ENCODE measurements at regions not wholly inside any gene's neighbourhood (a gene's known extent, or its start where the extent isn't known, plus 50 kb on each side); places are given as distances from the start of the nearest gene placed in this dataset.

DNA sequence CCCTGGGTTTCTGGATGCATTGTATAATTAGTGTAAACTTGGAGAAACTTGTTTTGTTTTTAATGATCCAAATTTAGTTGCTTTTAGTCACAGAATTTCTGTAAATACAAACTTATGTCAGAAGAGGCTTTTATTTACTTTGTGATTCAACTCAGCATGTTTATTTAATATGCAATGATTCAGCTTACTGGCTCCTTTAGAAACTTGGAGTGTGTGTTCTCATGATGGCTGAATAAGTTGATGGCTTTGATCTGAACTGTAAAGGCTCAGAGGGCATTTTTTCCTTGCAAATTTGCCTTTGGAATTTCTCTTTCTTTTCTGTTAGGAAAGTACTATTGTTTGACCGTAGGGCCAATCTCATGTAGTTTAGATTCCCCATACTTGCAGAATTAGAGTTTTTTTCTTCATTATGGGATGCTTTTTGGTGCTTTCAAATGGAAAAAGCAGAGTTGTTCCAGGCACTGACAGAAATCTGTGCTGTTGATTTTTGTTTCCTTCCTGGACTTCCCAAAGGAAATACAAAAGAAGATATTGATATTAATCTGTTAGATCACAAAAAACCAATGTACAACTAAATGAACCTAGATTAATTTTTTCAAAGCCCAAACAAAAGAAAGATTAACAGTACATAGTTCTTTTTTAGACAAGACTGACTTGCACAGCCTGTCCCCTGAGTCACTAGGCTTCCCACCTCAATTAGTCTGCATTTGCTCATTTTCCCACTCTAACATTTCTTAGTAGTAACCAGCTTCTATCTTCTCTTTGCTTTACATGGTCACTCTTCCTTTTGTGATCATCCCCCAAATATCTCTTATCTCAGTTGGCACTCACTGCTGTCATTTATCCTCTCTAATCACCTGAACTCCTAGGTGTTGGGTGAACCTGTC lies 96.8 kb upstream of the AGR3 start:
- no peak for DNase-seq

DNA sequence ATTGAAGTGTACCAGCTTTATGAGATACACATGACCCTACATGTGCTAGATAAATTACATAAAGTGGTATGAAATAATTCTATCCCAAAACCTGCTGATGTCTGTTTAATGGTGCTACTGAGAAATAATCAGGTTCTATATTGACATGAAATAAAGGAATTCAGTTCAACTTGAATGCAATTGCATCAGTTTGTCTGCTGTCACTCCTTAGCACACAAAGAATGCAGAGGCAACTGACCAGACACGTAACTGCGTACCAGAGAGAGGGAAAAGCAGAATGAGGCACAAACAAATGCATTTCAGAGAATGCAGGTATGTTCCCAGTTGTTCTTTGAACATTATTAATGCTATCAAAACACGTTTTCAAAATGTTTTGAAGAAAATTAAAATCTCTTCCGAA lies 98.8 kb upstream of the AGR3 start:
- no peak for DNase-seq

DNA sequence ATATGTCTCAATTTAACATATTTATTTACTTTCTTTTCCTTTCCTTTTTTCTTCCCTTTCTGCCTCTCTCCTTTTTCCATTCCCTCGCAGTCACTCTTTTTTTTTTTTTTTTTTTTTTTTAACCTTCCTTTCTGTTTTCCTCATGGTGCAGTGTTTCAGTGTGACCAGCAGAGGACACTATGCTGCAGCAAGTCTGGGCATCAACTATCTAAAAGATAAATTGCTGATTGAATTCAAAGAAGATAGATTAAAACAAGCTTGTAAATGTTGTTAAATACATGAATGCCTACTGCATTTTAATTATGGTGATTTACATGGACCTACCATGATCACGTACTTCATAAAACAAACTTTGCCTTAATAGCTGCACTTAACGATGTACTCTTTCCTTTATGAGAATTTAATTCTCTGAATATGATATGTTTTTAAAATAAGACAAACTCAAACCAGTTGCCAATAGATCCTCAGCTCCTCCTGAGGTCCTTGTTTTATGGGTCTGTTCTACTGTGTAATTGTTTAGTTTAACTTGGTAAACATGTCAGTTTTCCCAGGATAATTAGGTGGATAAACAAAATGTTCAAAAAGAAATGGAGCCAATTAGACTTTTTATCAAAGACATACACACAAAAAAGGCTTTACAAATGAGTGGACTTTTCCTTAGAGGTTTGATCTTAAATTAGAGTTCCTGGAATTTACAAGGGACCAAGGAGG lies 101.0 kb upstream of the AGR3 start:
- peak; percentile 2 for DNase-seq

DNA sequence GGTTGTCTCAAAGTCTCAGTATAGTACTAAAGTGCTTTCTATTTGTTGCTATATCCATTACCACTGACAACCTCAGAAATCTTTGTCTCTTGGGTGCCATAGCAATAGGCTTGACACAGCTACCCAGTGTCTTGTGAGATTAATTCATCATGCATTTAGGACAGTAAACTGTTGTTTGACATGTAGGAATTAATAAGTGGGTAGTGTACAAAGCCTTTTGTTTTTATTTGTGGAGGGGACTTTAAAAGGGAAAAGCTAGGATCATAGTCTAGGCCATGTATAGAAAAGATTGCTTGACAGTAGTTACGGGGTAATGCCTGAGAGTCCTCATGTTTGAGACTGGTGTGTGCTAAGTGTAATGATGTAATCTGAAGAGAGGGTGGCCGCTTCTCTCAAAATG lies 102.6 kb upstream of the AGR3 start:
- no peak for DNase-seq

DNA sequence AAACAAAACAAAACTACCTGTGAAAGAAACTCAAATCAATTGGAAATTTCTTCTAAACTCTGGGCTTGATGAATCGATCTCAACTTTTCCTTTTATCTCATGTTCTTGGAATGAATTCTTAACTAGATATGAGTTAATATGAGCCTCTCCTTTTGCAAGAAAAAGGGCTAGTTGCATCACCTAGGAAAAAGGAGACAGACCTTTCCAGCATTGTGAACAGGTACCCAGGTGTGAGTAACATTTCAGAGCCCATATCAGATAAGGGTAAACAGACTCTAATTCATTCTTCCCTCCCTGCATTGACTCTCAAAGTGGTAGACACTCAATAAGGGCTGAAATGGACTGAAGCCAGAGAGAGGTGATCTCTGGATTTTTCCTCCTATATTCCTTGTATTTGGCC lies 103.8 kb upstream of the AGR3 start:
- DNase-seq, result no peak

DNA sequence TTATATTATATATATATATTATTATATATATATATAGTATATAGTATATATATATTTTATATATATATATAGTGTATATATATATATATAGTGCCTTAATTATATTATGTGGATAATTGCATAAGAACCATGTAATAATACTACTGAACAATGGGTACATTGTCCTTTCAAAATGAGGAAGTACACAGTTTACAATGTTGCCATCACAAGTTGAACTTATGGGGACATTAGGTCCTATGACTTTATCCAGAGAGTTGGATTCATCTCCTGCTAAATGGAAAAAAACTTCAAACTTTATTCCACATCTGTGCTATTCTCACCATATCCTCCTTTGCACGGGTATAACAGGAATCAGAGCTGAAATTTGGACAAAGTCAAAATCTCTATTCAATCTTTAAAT lies 105.0 kb upstream of the AGR3 start:
- DNase-seq, result no peak

DNA sequence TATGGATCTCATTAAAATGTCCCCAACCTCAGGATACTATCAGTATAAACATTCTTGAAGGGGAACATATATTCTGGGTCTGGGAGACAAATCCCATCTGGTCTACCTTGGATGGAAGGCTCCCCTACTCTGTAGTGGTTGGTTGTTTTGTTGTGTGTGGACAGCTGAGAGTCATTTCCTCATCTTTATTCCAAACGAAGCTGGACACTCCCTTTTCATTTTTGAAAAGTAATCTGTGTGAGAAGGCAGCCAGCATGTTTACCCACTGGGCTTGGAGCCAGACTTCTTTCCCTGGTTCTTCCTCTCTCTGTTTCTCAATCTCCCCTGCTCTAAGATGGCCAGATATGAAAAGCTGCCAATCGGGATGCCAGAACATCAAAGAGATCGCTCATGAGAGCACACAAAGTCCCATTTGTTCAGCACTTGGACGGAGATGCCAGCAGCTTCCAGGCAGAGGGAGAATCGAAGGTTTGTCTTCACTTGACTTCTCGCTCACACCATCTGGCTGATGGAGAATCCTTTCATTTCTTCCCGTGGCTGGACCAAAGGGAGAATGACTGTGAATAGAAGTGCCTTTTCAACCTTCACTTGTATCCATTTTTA lies 108.1 kb upstream of the AGR3 start:
- no peak for DNase-seq

DNA sequence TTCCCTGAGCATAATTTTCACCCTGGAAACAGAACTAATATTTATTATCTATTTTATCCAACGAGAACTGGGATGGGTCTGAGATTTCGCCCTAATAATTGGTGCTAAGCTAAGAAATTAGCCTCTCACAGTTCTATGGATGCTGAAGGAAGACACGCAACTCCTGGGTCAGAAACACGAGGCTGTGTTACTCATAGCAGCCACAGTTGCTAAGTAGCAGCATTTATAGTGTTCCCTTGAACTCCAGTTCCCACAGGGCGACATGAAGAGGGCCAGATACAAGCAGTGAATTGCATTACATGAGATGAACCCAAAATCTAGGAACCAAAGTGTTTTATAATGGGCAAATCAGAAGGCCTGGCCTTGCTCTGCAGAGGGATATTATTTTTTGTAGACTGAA lies 109.8 kb upstream of the AGR3 start:
- DNase-seq, result no peak

DNA sequence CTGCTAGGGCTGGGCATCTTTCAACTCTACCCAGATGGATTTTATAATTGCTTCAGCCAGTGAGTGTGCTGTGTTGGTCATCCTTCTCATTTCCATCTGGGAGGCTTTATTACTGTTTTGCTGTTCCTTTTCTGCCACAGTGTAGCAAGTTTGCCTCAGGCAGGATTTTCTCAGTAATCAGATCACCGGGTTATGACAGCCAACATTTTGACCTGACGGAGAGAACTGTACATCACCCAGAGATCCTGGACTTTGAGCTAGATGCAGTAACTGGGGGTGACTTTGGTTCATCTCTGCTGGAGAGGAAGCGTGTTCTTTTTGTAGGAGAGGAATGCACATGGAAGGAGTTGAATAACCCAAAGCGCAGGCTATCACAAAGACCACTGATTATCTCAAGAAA lies 111.8 kb upstream of the AGR3 start:
- no peak for DNase-seq

DNA sequence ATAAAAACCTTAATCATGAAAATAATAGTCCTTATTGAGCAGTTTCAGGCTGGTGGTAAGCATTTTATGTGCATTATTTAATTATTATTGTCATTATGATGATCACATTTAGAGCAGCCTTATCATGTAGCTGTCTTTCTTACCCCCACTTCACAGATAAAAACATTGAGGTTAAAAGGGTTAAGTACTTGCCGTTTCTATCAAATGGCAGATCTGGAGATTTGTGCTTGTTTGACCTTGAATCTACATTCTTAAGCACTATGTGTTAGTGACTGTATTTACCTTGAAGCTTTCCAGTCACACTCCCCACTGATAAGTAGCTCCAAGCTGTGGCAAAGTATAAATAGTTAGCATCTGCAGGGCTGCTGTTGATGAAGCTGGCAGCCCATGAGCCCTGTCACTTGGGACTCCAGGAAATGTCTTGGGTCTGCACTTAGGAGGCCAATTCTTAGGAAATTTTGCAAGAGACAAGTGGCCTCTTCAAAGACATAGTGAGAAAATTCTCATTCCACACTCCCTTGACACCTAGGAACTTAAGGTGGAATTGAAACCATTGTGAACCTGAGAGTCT lies 116.8 kb upstream of the AGR3 start:
- DNase-seq, result no peak

DNA sequence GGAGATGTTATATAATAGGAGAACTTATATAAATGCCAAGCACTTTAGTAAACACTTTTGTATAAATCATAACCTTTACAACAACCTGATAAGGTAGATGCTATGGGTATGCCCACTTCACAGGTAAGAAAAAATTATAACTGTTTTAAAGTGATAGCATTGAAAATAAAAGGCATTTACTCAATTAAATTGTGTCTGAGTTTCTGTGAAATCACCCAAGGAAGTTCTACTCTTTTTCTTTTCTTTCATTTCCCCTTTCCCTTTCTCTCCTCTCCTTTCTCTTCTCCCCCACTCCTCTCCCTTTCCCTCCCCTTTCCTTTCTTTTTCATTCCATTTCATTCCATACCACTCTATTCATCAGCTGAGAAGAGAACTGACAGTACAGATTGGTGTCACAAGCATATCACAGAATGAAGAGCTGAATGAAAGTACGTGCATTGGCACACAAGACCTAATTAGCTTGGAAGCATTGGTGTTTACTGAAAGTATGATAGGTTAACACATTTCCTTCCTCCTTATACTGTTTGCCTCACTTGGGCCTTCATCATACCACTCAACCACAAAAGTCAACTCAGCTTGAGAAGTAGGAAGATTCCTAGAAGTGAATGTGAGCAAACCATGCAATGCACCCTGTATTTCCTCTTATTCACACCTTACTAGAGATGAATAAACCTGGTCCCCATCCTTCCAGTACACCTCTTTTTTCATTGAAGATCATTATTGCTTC lies 117.9 kb upstream of the AGR3 start:
- no peak for DNase-seq

DNA sequence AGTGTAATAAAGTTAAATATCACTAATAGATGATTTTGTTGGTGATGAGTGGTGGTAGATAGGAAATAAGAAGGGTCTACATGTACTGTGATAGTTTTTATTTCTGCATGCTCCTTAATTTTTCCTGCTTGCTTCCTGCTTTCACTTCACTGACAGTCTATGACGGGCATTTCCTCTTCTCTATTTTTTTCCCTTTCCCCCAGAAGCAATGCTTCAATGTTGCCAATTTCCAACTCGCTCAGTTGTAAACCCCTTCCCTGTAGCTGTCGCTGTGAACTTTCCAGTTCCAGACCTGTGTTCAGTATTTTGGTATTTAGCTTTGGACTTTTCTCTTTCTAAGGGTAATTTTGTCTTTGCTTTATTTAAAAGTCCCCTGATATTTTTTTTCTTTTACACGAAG lies 123.5 kb upstream of the AGR3 start:
- no peak for DNase-seq

DNA sequence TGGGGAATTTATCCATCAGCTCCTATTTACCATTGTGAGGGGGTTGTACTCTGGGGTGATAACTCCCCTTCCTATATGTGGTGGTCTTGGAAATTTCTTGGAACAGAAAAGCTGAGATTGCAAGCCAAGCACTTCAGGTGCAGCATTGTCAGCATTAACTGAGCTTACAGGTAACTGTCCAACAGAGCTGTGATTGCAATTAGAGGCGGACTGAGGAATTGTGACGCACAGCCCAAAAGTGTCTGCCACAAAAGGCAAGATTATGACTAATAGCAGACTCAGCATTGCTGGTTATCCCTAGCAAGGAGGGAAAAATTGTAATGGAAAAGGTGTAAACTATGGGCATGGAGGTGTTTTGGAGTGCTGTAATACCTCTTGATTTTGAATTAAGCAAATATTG lies 126.1 kb upstream of the AGR3 start:
- DNase-seq, result no peak

DNA sequence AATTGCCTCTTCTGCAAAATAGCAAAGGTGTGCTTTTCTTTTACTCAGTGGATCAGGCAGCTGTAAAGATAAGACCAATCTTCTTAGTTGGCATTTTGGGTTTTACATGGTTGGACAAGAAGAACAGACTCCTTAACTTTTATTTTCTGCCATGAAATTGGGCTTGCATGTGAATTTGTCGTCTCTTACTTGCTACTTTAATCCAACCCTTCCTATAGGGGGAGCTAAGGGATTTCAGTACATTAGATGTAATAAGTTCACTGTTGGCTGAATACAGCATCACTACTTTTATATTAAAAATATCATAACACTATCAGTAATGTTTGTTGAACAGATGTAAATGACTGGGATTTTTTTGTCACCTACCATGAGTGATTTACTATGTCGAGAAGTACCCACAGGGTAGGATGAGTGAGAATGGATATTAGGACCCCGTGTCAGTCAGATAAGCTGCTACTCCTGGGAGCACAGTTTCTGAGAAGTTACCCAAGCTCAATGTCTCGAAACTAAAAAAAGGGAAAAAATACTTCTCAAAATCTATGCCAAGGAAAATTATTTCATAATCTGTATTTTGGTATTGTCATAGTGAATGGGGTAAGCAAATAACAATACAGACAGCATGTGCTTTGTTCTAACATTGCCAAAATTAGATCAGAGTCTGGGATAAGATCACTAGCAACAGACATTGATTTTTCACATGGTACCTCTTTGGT lies 127.4 kb upstream of the AGR3 start:
- no peak for DNase-seq

DNA sequence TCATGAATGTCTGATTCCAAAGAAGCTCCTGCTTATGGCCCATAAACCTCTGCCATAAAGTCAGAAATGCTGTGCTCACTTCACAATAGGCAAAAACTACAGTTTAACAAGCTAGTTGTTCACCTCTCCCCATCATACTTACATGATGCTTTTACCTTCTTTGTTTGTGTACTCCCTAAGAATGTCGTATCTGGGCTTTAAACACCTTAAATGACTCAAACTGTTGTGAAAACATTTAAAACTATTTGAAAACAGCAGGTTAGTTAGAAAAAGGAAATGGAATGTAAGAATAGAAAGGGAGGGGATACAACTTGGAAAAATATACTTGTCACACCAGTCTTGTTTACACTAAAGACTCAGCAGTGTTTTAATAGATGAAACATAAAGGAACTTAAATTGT lies 128.2 kb upstream of the AGR3 start:
- DNase-seq, result no peak

DNA sequence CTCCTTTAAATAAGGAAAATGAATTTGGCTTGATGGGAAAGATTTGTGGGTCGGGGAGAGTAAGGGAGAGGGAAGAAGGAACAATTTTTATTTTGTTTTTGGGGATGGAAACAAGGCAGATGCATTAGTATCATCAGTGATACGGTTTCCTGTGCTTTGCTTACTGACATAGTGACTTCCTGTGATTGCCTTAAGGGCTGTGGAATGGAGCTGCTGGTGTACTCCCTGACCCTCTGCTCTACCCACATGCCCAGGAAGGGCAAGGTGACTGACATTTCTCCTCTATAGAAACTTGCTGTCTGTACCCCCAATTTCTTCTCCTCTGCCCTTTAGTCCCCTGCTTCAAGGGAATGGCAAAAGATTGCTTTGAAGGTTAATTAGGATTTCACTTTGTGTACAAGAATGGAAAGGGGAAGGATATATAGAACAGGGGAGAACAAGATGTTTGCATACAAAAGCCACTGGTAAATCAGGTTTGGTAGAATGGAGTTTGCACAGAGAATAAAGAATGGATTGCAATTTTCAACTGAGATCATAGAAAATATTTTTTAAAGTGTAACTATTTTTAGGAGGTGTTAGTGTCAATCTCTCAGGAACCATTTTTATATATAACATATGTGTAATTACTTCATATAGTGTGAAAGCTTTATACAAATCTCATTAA lies 129.0 kb upstream of the AGR3 start:
- no peak for DNase-seq

DNA sequence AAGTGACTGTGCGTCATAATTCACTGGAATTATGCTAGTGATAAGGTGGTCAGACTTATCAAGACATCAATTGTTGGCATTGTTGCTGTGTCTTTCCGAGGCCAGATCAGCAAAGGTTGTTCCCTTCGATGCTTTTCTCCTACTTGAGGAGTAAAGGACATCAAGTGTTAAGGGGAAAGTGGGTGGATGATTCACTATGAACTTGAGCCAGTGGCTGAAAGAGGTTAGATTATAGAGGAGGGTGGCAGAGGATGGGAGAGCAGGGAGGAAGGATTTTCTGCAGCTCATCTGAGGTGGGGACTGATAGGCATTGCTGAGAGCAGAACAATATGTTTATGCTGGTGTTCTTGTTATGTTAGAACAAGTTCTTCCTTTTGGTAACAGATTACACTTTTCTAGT lies 131.4 kb upstream of the AGR3 start:
- DNase-seq, result no peak

DNA sequence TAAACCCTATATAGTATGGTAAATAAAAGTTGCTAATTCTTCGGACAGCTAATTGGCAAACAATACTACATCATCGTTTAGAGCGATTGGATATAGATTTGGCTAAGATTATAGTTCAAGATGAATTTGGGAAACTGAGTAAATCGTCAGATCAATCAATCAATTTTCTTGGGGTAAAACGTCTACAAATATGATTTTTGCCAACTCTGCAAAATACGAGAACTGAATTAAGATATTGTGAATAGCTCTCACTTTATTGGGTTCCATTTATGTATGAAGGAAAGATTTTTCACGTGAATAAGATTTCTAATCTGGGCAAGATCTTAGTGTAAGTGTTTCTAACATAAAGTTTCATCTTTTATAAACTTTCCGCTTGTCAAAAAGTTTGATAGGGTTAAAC lies 132.9 kb upstream of the AGR3 start:
- DNase-seq, result no peak

DNA sequence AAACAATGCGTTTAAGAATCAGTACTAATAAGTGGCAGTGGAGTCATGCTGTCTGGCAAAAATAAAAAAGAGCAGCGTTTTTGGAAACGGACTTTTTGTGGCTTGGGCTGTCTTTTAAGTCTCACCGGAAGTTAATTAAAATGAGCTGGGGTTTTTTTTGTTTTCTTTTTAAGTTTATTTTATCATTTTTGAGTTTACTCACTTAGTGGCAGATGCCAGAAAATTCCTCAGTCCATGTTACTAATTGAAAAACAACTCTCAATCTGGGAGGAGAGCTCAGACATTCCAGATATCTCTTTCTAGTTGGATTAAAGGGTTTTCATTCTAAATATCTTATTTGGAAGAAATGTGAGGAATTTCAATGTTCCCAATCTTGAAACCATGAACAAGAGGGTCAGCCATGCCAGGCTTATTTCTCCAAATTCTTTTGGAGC lies 133.8 kb upstream of the AGR3 start:
- no peak for DNase-seq

DNA sequence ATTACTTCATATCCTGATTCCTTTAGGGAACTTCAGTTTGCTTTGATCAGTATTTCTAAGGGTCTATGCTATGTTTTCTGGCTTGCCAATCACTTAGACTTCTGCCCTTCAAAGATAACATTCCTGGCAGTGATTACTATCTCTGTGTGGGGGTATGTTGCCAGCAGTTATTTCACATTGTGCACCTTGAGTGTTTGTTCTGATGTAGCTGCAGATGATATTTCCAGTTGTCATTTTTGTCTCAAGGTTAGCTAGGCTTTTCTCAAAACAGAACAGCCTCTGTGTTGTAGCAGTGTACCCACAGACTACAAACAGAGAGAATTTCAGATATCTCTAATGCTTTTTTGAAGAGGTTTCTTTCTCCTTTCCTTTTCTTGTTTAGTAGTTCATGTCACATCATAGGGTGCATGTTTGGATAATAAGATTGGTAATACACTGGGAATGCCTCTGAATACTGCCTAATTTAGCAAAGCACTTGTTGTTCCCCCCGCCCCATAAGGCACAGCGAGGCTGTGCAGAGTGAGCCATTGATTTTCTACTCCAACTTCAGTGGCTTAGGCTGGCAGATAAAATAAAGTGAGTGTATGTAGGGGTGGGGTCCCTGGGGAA lies 134.7 kb upstream of the AGR3 start:
- DNase-seq, result no peak

DNA sequence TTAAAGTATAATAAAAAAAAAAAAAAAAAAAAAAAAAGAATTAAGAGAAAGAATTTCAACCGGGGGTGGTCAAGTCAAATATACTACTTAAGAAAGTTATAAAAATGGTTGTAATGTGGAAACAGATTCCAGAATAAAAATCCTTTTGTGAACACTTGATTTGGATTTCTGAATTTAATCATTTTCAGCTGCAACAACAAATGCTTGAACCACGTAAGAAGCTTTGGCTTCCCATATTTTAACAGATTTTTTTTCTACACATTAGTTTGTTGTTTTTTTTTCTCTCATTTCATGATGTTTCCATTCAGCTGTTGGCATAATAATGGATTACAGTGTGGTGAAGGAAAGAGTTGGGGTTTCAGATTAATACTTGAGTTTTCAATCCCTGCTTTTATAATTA lies 137.3 kb upstream of the AGR3 start:
- no peak for DNase-seq

Data from stimulated activated naive CD4-positive, alpha-beta T cell treated with Interleukin-2 at 50 U/mL for 16 hours (primary cell).